Fibroblast of skin of left biceps (primary cell): ENCODE measurements at regions not wholly inside any gene's neighbourhood (a gene's known extent, or its start where the extent isn't known, plus 50 kb on each side); places are given as distances from the start of the nearest gene placed in this dataset.
"Not testable (repeated sequence)": the region's sequence is repeated elsewhere in the genome, so short reads cannot be mapped to it uniquely, and the experiment has no call there.

Source experiments
- DNase-seq, 2 experiments: peaks; one replicate each; pipeline ENCODE4 v3.0.0-alpha.2; 2013; ENCODE audit warnings: low read depth in 2 of 2

DNA sequence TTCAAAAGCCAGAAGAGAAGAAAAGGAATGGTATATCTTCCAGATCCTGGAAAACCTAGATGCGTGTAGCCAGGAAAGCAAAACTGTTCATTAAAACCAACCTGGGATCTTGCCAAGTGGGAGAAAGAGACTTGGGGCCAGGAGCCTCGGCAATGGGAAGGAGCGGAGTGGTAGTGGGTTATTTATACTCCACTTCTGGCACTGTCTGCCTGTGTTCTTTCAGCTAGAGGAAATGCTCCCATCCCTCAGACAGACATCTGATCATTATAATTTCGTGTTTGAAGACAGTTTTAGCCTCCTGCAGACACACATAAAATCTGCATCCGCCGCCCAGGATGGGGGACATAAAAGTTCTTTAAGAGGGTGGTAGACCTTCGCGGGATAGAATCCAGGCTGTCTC is 421.6 kb downstream of the RPS24 start:
- no peak for DNase-seq

- DNase-seq: no peak
Observed at GRCh38 chr10:78455811-78456210, 422.1 kb downstream of the RPS24 start.

DNA sequence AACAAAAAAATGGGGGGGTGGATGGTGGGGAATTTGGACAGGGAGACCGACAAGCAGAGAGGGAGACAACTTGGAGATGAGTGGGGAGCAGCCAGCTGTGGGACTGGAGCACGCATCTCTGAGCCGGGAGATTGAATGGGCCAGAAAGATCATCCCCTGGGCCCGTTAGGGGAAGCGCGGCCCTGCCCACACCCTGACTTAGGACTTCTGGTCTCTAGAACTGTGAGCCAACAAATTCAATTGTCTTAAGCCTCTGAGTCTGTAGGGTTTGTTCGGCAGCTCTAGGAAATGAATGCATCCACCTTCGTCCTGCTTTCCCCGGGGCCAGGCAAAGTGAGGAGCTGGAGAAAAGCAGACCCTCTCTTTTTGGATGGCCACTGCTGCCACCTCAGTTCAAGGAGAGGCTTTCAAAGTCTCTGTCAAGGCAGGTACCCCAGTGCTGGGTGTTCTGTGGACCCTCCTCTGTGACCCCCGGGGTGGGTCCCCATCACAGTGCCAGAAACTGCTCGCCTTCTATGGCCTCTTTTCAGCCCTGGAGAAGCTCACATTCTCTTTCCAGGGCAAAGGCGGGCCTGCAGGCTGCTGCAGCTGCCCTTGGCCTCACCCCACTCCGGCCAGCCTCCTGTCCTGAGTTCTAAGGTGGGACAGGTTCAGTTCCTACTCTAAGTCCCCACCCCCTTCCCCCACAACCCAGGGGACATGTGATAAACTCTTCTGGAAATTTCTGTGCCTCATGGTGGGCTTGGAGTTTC is 423.2 kb downstream of the RPS24 start:
- DNase-seq: no peak

DNA sequence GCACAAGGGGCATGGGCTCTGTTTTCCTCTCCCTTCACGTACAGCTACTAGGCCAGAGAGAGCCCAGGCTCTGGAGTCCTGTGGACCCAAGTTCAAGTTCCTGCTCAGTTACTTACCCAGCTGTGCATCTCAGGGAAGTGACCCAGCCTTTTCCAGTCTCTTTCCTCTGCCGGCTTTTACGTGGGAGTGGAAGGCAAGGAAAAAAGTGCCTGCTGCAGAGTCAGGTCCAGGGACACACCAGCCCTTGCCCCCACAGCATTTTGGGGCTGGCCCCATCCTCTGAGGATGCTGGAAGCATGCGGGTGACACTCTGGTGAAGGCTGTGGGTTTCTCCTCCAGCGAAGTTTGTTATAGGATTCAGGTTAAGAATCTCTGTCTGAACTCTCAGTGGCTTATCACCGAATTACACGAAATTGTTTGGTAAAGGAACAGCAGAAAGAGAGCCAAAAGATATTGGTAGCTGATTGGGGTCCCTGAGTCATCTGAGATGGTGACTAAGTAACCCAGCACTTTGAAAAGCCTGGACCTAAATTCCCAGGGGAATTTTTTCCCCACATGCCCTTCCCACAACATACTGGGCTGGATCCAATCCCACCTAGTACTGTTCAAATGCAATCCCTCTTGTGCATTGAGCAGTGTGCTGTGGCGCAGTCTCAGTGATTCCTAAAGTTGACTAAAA is 424.3 kb downstream of the RPS24 start:
- DNase-seq: peak; percentile 84 to 86

GRCh38 chr10:78458983-78459638 is 425.4 kb downstream of the RPS24 start:
- peak in 1 of 2 experiments; percentile 21 for DNase-seq

GRCh38 chr10:78459639-78460037 is 426.0 kb downstream of the RPS24 start:
- no peak for DNase-seq

DNA sequence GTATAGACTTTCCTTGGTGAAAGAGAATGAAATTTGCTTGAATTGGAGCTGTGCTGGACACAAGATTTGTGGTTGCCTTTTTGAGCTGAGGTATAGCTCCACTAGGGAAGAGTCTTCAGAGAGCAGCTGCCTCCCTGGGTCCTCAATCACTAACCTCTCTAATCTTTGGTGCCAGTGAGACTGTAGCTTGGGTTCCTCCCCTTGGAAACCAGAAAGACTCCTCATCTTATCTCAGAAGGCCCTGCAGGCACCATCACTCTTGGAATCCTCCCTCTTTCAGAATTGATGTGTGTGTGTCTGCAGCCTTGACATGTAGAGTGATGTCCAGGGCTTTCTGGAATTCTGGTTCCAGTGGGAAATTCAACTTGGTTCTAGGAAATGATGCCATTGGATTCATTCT is 426.5 kb downstream of the RPS24 start:
- no peak for DNase-seq

GRCh38 chr10:78461333-78461732 is 427.7 kb downstream of the RPS24 start:
- DNase-seq: no peak

DNA sequence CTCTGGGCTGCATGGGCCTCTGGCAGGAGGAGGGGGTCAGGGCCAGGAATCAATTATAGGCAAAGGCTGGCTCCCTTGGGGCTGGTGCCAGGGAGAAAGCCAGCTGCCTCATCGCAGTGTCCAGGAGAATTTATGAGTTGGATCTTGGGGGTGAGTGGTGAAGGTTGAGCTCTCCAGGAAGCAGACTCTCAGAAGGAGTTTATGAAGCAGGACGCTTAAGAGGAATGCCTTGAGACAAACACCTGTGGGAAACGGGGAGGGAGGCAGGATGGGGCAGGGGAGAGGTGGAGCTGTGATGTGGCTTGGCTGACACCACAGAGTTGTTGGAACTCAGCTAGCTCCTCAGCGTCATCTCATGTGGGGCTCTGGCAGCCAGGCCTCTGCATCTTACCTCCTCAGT is 428.5 kb downstream of the RPS24 start:
- DNase-seq: no peak

DNA sequence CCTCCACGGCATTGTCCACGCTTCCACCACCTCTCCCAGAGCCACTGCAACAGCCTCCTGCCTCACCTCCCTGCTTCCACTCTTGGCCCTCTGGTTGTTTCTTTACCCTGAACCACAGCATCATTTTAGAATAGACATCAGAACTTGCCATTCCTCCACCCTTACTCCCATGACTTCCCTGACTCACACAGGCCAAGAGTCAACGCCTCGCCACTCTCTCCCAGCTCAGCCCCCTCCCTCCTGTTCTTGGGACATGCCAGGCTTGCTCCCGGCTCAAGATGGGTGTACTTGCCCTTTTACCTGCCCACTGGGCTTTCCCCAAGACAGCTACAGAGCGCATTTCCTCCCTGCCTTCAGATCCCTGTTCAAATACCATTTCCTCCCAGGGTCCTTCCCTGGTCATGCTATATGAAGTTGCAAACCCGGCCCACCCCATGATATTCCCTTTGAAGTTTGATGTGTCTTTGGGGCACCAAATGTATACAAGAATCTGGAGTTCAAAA is 429.1 kb downstream of the RPS24 start:
- no peak for DNase-seq

GRCh38 chr10:78464118-78464855 is 430.6 kb downstream of the RPS24 start:
- no peak for DNase-seq

GRCh38 chr10:78464856-78465267 is 431.2 kb downstream of the RPS24 start:
- DNase-seq: no peak

DNA sequence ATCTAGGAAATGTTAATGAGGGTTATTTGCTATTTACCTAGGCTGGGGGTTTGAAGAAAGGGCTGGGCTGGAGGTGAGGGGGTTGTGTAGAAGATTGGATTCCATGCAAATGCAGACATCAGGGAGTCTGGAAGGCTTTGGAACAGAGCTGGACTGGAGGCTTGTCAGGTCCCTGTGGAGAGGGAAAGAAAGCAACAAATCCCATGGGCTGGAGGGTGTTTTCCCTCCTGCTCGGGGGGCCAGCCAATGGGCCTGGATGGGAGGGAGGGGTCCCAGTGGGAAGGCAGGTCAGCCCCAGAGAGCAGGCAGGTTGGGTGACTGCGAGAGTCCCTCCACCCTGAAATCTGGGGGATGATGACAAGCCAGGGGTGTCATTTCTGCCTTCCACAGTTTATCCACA is 431.8 kb downstream of the RPS24 start:
- DNase-seq: no peak

DNA sequence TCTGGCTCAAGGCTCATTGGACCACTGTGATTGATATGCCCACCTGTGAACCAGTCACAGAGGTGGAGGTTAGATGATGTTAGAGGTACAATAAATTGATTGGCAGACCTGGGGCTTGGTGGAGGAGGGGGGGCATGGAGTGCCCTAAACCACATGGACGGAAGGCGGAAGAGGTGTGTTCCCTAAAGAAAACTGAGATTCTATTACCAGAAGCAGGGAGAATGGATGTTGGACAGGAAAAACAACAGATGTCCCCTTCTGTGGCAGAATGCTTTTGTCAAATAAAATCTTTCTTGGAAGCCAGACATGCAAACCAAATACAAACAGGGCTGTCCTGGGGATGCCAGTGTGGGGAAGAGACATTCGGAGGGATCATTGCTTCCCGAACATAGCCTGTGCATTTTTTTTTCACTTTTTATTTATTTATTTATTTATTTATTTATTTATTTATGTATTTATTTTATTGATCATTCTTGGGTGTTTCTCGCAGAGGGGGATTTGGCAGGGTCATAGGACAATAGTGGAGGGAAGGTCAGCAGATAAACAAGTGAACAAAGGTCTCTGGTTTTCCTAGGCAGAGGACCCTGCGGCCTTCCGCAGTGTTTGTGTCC is 433.9 kb downstream of the RPS24 start:
- no peak for DNase-seq

- DNase-seq: not testable (repeated sequence)
Observed at GRCh38 chr10:78468731-78469130, 435.1 kb downstream of the RPS24 start.

GRCh38 chr10:78470267-78471103 is 436.8 kb downstream of the RPS24 start:
- no peak for DNase-seq

DNA sequence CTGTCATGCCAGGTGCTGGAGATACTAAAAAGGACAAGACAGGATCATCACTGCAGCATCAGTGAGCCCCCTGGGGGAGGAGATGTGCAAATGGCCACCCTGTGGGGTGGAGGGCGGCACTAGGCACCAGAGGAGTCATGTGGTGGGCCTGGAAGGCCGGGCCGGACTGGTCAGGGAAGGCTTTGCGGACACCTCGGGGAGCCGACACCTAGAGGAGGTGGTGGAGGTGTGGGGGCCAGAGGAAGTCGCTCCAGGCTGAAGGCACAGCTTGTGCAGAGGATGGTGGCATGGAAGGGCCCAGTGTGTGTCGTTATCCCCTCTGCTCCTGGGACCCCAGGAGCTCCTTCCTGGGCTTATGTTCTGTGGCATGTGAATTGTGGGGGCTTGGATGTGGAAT is 437.7 kb downstream of the RPS24 start:
- no peak for DNase-seq

DNA sequence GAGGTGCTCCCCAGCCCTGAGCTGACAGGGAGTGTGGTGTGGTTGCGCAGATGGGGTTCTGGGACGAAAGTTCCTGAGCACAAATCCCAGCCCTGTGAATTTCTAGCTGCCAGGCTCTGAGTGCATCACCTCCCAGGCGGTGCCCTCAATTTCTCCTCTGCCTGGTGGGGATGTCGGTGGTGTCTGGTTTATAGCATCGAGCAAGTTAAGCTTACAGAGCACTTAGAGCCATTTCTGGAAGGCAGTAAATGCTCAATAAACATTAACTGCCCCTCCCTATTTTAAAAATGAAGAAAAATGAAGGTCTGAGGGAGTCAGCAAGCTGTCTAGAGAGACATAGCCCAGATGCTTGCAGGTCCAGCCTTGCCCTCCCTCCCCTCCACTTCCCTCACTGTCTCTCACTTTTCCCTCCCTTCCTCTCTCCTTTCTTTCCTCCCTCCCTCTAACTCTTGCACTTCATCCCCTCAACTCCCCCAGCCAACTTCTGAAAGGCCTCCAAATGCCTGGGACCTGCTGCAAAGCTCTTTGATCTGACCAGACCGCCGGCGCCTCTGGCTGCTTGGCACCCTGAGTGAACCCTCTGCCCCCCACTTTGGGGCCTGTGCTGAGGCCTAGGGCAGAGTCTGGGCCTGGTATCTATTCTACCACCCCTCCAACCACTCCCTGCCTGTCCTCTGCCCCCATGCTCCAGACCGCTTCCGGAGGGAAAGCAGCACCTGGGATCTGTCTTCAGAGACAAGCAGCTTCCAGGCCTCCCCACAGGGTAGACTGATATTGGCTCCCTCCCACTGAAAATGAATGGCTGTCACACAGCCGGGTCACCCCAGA is 438.3 kb downstream of the RPS24 start:
- DNase-seq: no peak

- DNase-seq: no peak
Observed at GRCh38 chr10:78472551-78472890, 438.9 kb downstream of the RPS24 start.

DNA sequence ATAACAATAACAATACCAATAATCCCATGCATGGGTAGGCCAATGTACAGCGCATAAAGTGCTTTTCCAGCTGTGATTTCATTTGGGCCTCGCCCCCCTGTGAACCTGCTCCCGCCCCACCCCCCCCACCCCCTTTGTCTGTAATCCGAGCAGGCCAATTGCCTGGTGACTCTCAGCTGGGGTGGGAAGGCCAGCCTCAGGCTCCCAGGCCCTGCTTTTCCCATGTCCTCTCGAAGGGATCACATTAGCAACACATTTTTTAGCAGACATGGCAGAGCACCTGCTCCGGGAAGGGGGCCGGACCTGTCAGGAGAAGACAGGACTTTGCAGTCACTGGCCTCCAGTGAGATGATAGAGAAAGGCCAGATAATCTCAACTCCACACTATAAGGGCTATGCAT is 439.3 kb downstream of the RPS24 start:
- no peak for DNase-seq
